ENCODE measurements at regions not wholly inside any gene's neighbourhood (a gene's known extent, or its start where the extent isn't known, plus 50 kb on each side); places are given as distances from the start of the nearest gene placed in this dataset.

DNA sequence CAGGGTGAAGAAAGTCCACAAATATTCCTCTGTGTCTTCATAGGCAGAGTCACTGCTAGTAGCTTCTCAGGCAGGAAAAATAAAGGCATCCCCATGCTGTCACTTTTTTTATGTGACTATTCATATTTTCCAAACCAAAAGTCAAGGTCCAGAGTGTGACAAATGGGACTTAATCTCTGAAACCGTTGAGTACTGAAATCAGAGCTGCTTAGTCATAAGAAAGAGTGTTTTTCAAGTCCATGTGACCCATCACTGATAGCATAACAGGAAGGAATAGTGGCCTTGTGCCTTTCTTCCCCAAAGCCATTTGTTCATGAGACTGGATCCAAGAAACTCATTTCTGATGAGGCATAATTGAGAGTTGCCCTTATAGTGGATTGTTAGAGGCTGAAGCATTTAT lies 210.3 kb upstream of the TSHZ2 start:
- peaks cover 13% of the 10 kb centered on the region; the same call in 1 of the 2 replicates for H3K27me3 ChIP-seq (ENCODE audit: low read depth, low read length)
- no peak overlapping the region for H2AFZ ChIP-seq (ENCODE audit: low read depth, low read length)
- no peaks in the 10 kb centered on the region for H3K36me3 ChIP-seq (replicated peaks; ENCODE audit: low read depth, low read length)
- no peaks in the 10 kb centered on the region for H3K9me3 ChIP-seq (ENCODE audit: insufficient read depth, low read length)
- H3K79me2 ChIP-seq (ENCODE audit: low read length) = no peaks in the 10 kb centered on the region
- no peak overlapping the region for H3K4me3 ChIP-seq (ENCODE audit: low read length)
- no peaks in the 10 kb centered on the region for H3K4me1 ChIP-seq (ENCODE audit: low read length)
- no peaks in the 10 kb centered on the region for H4K20me1 ChIP-seq (ENCODE audit: insufficient read depth, low read length)
- TF ChIP-seq EZH2phosphoT487 (IDR thresholded peaks at IDR 0.05; ENCODE audit: low read depth) = no peak
- TF ChIP-seq, protein P1, sequence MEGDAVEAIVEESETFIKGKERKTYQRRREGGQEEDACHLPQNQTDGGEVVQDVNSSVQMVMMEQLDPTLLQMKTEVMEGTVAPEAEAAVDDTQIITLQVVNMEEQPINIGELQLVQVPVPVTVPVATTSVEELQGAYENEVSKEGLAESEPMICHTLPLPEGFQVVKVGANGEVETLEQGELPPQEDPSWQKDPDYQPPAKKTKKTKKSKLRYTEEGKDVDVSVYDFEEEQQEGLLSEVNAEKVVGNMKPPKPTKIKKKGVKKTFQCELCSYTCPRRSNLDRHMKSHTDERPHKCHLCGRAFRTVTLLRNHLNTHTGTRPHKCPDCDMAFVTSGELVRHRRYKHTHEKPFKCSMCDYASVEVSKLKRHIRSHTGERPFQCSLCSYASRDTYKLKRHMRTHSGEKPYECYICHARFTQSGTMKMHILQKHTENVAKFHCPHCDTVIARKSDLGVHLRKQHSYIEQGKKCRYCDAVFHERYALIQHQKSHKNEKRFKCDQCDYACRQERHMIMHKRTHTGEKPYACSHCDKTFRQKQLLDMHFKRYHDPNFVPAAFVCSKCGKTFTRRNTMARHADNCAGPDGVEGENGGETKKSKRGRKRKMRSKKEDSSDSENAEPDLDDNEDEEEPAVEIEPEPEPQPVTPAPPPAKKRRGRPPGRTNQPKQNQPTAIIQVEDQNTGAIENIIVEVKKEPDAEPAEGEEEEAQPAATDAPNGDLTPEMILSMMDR (IDR thresholded peaks at IDR 0.05; ENCODE audit: low read depth, low read length) = no peak
- H3K9ac ChIP-seq (ENCODE audit: low read length) = no peak overlapping the region
- H3K27ac ChIP-seq (ENCODE audit: low read length) = no peak overlapping the region
- H3K4me2 ChIP-seq (ENCODE audit: low read length) = no peak overlapping the region

DNA sequence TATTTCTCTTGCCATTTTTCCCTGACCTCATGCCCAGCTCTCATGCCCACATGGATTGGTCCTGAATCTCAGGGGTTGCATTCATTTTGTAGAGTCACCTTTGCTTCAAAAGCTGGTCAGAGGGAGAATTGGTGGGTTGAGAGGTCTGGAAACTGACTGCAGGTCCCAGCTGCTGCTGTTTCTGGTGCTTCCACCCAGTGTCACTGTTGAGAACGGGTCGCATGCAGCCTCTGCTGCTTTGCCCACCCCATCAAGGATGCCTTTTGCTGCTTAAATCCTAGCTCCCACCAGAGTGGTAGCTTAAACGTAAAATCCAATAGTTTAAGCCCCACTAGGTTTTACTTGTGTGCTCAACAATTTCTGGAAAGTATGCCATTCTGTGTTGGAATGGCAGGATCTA lies 211.4 kb upstream of the TSHZ2 start:
- H3K4me3 ChIP-seq (ENCODE audit: low read length) = no peak overlapping the region
- no peak overlapping the region for H3K27ac ChIP-seq (ENCODE audit: low read length)
- peaks cover 20% of the 10 kb centered on the region for H3K27me3 ChIP-seq (ENCODE audit: low read depth, low read length)
- TF ChIP-seq EZH2phosphoT487 (IDR thresholded peaks at IDR 0.05; ENCODE audit: low read depth) = no peak
- TF ChIP-seq, protein P1 (IDR thresholded peaks at IDR 0.05; ENCODE audit: low read depth, low read length) = no peak
- no peaks in the 10 kb centered on the region for H3K9me3 ChIP-seq (ENCODE audit: insufficient read depth, low read length)
- no peak overlapping the region for H2AFZ ChIP-seq (ENCODE audit: low read depth, low read length)
- H3K9ac ChIP-seq (ENCODE audit: low read length) = no peak overlapping the region
- no peak overlapping the region for H3K4me2 ChIP-seq (ENCODE audit: low read length)
- no peaks in the 10 kb centered on the region for H3K36me3 ChIP-seq (replicated peaks; ENCODE audit: low read depth, low read length)
- H3K79me2 ChIP-seq (ENCODE audit: low read length) = no peaks in the 10 kb centered on the region
- no peaks in the 10 kb centered on the region for H4K20me1 ChIP-seq (ENCODE audit: insufficient read depth, low read length)
- H3K4me1 ChIP-seq (ENCODE audit: low read length) = no peaks in the 10 kb centered on the region

DNA sequence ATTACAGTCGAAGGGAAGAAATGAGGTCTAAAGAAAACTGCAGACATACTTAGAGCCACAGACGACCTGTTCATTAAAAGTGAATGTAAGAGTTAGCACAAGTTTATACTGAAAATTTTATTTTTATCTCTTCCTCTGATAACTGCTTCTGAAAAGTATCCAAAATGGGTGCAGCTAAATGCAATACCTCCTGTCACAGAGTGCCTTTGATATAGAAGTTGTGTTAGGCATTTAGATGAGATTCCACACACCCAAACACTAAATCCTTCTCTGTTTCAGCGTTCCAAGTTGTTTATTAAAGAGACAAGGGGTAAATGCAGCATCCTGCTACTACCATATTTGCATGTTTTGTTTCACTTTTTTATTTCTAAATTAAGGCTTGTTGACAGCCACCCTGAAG lies 214.7 kb upstream of the TSHZ2 start:
- TF ChIP-seq EZH2phosphoT487 (IDR thresholded peaks at IDR 0.05; ENCODE audit: low read depth) = no peak
- TF ChIP-seq, protein P1 (IDR thresholded peaks at IDR 0.05; ENCODE audit: low read depth, low read length) = no peak
- Histone ChIP-seq H3K4me2 (ENCODE audit: low read length) (no peak overlapping the region), H3K79me2 (ENCODE audit: low read length) (no peaks in the 10 kb centered on the region), H3K9me3 (ENCODE audit: insufficient read depth, low read length) (no peaks in the 10 kb centered on the region), H3K27me3 (ENCODE audit: low read depth, low read length) (peaks cover 23% of the 10 kb centered on the region), H3K9ac (ENCODE audit: low read length) (no peak overlapping the region), H3K36me3 (replicated peaks; ENCODE audit: low read depth, low read length) (no peaks in the 10 kb centered on the region), H3K27ac (ENCODE audit: low read length) (no peak overlapping the region), H4K20me1 (ENCODE audit: insufficient read depth, low read length) (no peaks in the 10 kb centered on the region), H3K4me1 (ENCODE audit: low read length) (no peaks in the 10 kb centered on the region), H3K4me3 (ENCODE audit: low read length) (no peak overlapping the region), H2AFZ (ENCODE audit: low read depth, low read length) (no peak overlapping the region)

DNA sequence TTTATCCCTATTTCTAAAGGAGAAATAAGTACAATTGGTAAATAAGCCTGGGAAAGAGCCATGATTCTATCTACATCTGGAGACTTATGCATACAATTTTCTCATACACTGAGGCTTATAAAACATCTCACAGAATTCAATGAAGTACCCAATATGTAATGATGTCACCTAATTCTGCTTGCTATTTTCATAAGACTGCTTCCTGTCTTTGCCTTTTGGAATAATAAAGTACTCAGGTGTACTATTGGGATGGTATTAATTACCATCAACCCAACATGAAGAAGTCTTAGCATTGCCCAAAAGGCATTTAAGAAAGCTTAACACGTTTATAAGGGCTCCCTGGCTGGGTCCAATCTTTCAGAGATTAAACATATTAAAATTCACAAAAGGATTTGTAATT lies 216.4 kb upstream of the TSHZ2 start:
- peaks cover 25% of the 10 kb centered on the region for H3K27me3 ChIP-seq (ENCODE audit: low read depth, low read length)
- H4K20me1 ChIP-seq (ENCODE audit: insufficient read depth, low read length) = no peaks in the 10 kb centered on the region
- no peak overlapping the region for H3K9ac ChIP-seq (ENCODE audit: low read length)
- H3K4me1 ChIP-seq (ENCODE audit: low read length) = no peaks in the 10 kb centered on the region
- no peaks in the 10 kb centered on the region for H3K9me3 ChIP-seq (ENCODE audit: insufficient read depth, low read length)
- H3K79me2 ChIP-seq (ENCODE audit: low read length) = no peaks in the 10 kb centered on the region
- no peak overlapping the region for H3K27ac ChIP-seq (ENCODE audit: low read length)
- H3K4me3 ChIP-seq (ENCODE audit: low read length) = no peak overlapping the region
- no peaks in the 10 kb centered on the region for H3K36me3 ChIP-seq (replicated peaks; ENCODE audit: low read depth, low read length)
- no peak overlapping the region for H3K4me2 ChIP-seq (ENCODE audit: low read length)
- TF ChIP-seq EZH2phosphoT487 (IDR thresholded peaks at IDR 0.05; ENCODE audit: low read depth) = no peak
- TF ChIP-seq, protein P1 (IDR thresholded peaks at IDR 0.05; ENCODE audit: low read depth, low read length) = no peak
- H2AFZ ChIP-seq (ENCODE audit: low read depth, low read length) = no peak overlapping the region
